Nephron progenitor cell (in vitro differentiated cells): ENCODE measurements at regions not wholly inside any gene's neighbourhood (a gene's known extent, or its start where the extent isn't known, plus 50 kb on each side); places are given as distances from the start of the nearest gene placed in this dataset.
"Not testable (repeated sequence)": the region's sequence is repeated elsewhere in the genome, so short reads cannot be mapped to it uniquely, and the experiment has no call there.

ENCODE experiments used
- DNase-seq: peaks from one replicate; pipeline ENCODE4 v3.0.0; 2021
- H3K27ac Mint-ChIP-seq: 2 replicates; pipeline ENCODE4 v1.8.0; 2021; ENCODE audit warnings: mild to moderate bottlenecking, moderate library complexity, mixed read lengths
- H3K27me3 Mint-ChIP-seq: 2 replicates; pipeline ENCODE4 v1.8.0; 2021; ENCODE audit warnings: mild to moderate bottlenecking, low read depth, mixed read lengths; ENCODE audit not compliant: poor library complexity
- H3K36me3 Mint-ChIP-seq: 2 replicates; pipeline ENCODE4 v1.8.0; 2021; ENCODE audit warnings: low read depth, mixed read lengths
- H3K4me1 Mint-ChIP-seq: 2 replicates; pipeline ENCODE4 v1.8.0; 2021; ENCODE audit warnings: mixed read lengths
- H3K4me3 Mint-ChIP-seq: 2 replicates; pipeline ENCODE4 v1.8.0; 2021; ENCODE audit warnings: mild to moderate bottlenecking, moderate library complexity, mixed read lengths
- H3K9me3 Mint-ChIP-seq: 2 replicates; pipeline ENCODE4 v1.8.0; 2021; ENCODE audit warnings: mild to moderate bottlenecking, moderate library complexity, mixed read lengths
- CTCF ChIP-seq: fragments of 200-600 bp; sonication (generic); IDR thresholded peaks from 2 replicates; pipeline ENCODE4 v1.5.0; 2021; ENCODE audit warnings: antibody characterized with exemption

- H3K4me1 Mint-ChIP-seq, result peaks cover 15% of the 10 kb centered on the region
- DNase-seq, result no peak
- peaks cover 4% of the 10 kb centered on the region for H3K27me3 Mint-ChIP-seq
- peaks cover 42% of the 10 kb centered on the region for H3K9me3 Mint-ChIP-seq
- H3K27ac Mint-ChIP-seq, result peak overlapping the region; percentile 97
- H3K36me3 Mint-ChIP-seq, result peaks cover 12% of the 10 kb centered on the region
- no peak overlapping the region for H3K4me3 Mint-ChIP-seq
- no peak for TF ChIP-seq CTCF
Observed at GRCh38 chr13:100789481-100789880, 114.9 kb upstream of the TMTC4 start.

- no peak for TF ChIP-seq CTCF
- Mint-ChIP-seq H3K4me1 (peaks cover 15% of the 10 kb centered on the region), H3K4me3 (no peak overlapping the region), H3K27ac (peak overlapping the region; percentile 97), H3K27me3 (peaks cover 4% of the 10 kb centered on the region), H3K9me3 (peaks cover 37% of the 10 kb centered on the region), H3K36me3 (peaks cover 12% of the 10 kb centered on the region)
- DNase-seq, result no peak
Observed at GRCh38 chr13:100789025-100789424, 114.4 kb upstream of the TMTC4 start.

- peaks cover 12% of the 10 kb centered on the region for H3K36me3 Mint-ChIP-seq
- no peak overlapping the region for H3K27ac Mint-ChIP-seq
- no peak for DNase-seq
- H3K4me1 Mint-ChIP-seq, result peaks cover 15% of the 10 kb centered on the region
- peaks cover 33% of the 10 kb centered on the region for H3K9me3 Mint-ChIP-seq
- no peak overlapping the region for H3K4me3 Mint-ChIP-seq
- H3K27me3 Mint-ChIP-seq, result peaks cover 4% of the 10 kb centered on the region
- TF ChIP-seq CTCF, result no peak
Observed at GRCh38 chr13:100788540-100788939, 113.9 kb upstream of the TMTC4 start.

- DNase-seq, result no peak
- Mint-ChIP-seq H3K27ac (no peak overlapping the region), H3K4me1 (peaks cover 15% of the 10 kb centered on the region), H3K27me3 (no peaks in the 10 kb centered on the region), H3K36me3 (peaks cover 12% of the 10 kb centered on the region), H3K4me3 (no peak overlapping the region), H3K9me3 (peaks cover 26% of the 10 kb centered on the region)
- no peak for TF ChIP-seq CTCF
Observed at GRCh38 chr13:100787899-100788298, 113.3 kb upstream of the TMTC4 start.

GRCh38 chr13:100776686-100777085 is 102.1 kb upstream of the TMTC4 start:
- not testable (repeated sequence) for H3K27ac Mint-ChIP-seq, H3K4me3 Mint-ChIP-seq, DNase-seq, H3K36me3 Mint-ChIP-seq, H3K27me3 Mint-ChIP-seq
- Mint-ChIP-seq H3K4me1 (peaks cover 13% of the 10 kb centered on the region), H3K9me3 (peaks cover 12% of the 10 kb centered on the region)

- peaks cover 30% of the 10 kb centered on the region for H3K9me3 Mint-ChIP-seq
- no peak for TF ChIP-seq CTCF
- peaks cover 13% of the 10 kb centered on the region for H3K36me3 Mint-ChIP-seq
- H3K4me1 Mint-ChIP-seq, result peaks cover 10% of the 10 kb centered on the region
- no peak for DNase-seq
- no peak overlapping the region for H3K4me3 Mint-ChIP-seq
- H3K27me3 Mint-ChIP-seq, result no peaks in the 10 kb centered on the region
- no peak overlapping the region for H3K27ac Mint-ChIP-seq
Observed at GRCh38 chr13:100773923-100774663, 99.5 kb upstream of the TMTC4 start.
